OCI-LY3 (cell line): ENCODE measurements at regions not wholly inside any gene's neighbourhood (a gene's known extent, or its start where the extent isn't known, plus 50 kb on each side); places are given as distances from the start of the nearest gene placed in this dataset.

ENCODE experiments used
- H2AFZ ChIP-seq: fragments of 200-600, 300-600 bp; shearing (Covaris generic); 2 replicates; pipeline ENCODE4 v1.6.0; 2014; ENCODE audit warnings: antibody characterized with exemption, low read depth, low read length
- H3K27ac ChIP-seq: fragments of 200-600, 300-600 bp; sonication (generic); 2 replicates; pipeline ENCODE4 v1.5.1; 2014; ENCODE audit warnings: mild to moderate bottlenecking, low read length, moderate library complexity, mixed read lengths
- H3K27me3 ChIP-seq: fragments of 200-600, 300-600 bp; sonication (generic); 2 replicates; pipeline ENCODE4 v1.6.1; 2014; ENCODE audit warnings: low read depth, low read length, mixed read lengths
- H3K36me3 ChIP-seq: fragments of 200-600, 300-600 bp; sonication (generic); replicated peaks from 2 replicates; pipeline ENCODE3; 2014; ENCODE audit warnings: low read depth, low read length, mixed read lengths
- H3K4me1 ChIP-seq: fragments of 300-600, 200-600 bp; sonication (generic); 2 replicates; pipeline ENCODE4 v1.6.1; 2014; ENCODE audit warnings: low read length, mixed read lengths
- H3K4me2 ChIP-seq: fragments of 200-600, 300-600 bp; sonication (generic); 2 replicates; pipeline ENCODE4 v1.6.1; 2014; ENCODE audit warnings: low read length, mixed read lengths
- H3K4me3 ChIP-seq: fragments of 300-600, 200-600 bp; sonication (generic); 2 replicates; pipeline ENCODE4 v1.5.1; 2014; ENCODE audit warnings: antibody characterized with exemption, mild to moderate bottlenecking, low read length, moderate library complexity
- H3K79me2 ChIP-seq: fragments of 300-600, 200-600 bp; shearing (Covaris generic); 2 replicates; pipeline ENCODE4 v1.6.1; 2014; ENCODE audit warnings: mild to moderate bottlenecking, low read length, mixed read lengths
- H3K9ac ChIP-seq: fragments of 300-600, 200-600 bp; shearing (Covaris generic); 2 replicates; pipeline ENCODE4 v1.6.0; 2014; ENCODE audit warnings: mild to moderate bottlenecking, low read length, moderate library complexity
- H3K9me3 ChIP-seq: fragments of 200-600, 300-600 bp; shearing (Covaris generic); 2 replicates; pipeline ENCODE4 v1.6.1; 2014; ENCODE audit warnings: low read length, mixed read lengths; ENCODE audit not compliant: insufficient read depth
- H4K20me1 ChIP-seq: fragments of 200-600, 300-600 bp; sonication (generic); 2 replicates; pipeline ENCODE4 v1.6.1; 2016; ENCODE audit warnings: low read length, mixed read lengths; ENCODE audit not compliant: insufficient read depth
- CTCF ChIP-seq: fragments of 200-600, 300-600 bp; sonication (generic); IDR thresholded peaks from 2 replicates; pipeline ENCODE4 v1.5.1; 2014; ENCODE audit warnings: antibody characterized with exemption, low read length, low read depth
- EZH2phosphoT487 ChIP-seq: fragments of 200-600 bp; shearing (Covaris generic); IDR thresholded peaks from 2 replicates; pipeline ENCODE4 v1.6.1; 2018; ENCODE audit warnings: antibody characterized with exemption, mixed run types, low read depth

GRCh38 chr2:204199357-204199756 is 262.8 kb downstream of the ICOS start:
- Histone ChIP-seq H3K36me3 (no peaks in the 10 kb centered on the region), H3K4me3 (no peak overlapping the region), H3K27ac (no peak overlapping the region), H3K79me2 (no peaks in the 10 kb centered on the region), H3K9me3 (no peaks in the 10 kb centered on the region), H3K9ac (no peak overlapping the region), H3K27me3 (no peaks in the 10 kb centered on the region), H3K4me1 (peaks cover 18% of the 10 kb centered on the region), H2AFZ (no peak overlapping the region), H4K20me1 (no peaks in the 10 kb centered on the region), H3K4me2 (no peak overlapping the region)
- TF ChIP-seq CTCF (no peak), EZH2phosphoT487 (no peak)

- H3K27me3 ChIP-seq, result 0 out of 2 replicates have a peak, but pooled peaks cover 1% of the 10 kb centered on the region
- H3K9ac ChIP-seq, result no peak overlapping the region
- H3K27ac ChIP-seq, result no peak overlapping the region
- TF ChIP-seq EZH2phosphoT487 (no peak), CTCF (no peak)
- H3K9me3 ChIP-seq, result no peaks in the 10 kb centered on the region
- H4K20me1 ChIP-seq, result no peaks in the 10 kb centered on the region
- no peaks in the 10 kb centered on the region for H3K36me3 ChIP-seq
- H3K4me2 ChIP-seq, result no peak overlapping the region
- H3K79me2 ChIP-seq, result no peaks in the 10 kb centered on the region
- H3K4me1 ChIP-seq, result peaks cover 18% of the 10 kb centered on the region
- no peak overlapping the region for H2AFZ ChIP-seq
- no peak overlapping the region for H3K4me3 ChIP-seq
These were observed 264.9 kb downstream of the ICOS start for GRCh38 chr2:204201507-204201906.

- H3K79me2 ChIP-seq, result no peaks in the 10 kb centered on the region
- H3K27me3 ChIP-seq, result 0 out of 2 replicates have a peak, but pooled peaks cover 6% of the 10 kb centered on the region
These were observed 265.7 kb downstream of the ICOS start for GRCh38 chr2:204202253-204202652.

GRCh38 chr2:204203704-204204103 is 267.1 kb downstream of the ICOS start:
- H3K4me3 ChIP-seq, result no peak overlapping the region
- no peak for TF ChIP-seq CTCF
- no peak for TF ChIP-seq EZH2phosphoT487
- no peaks in the 10 kb centered on the region for H3K9me3 ChIP-seq
- no peaks in the 10 kb centered on the region for H3K36me3 ChIP-seq
- no peak overlapping the region for H2AFZ ChIP-seq
- H4K20me1 ChIP-seq, result no peaks in the 10 kb centered on the region
- H3K4me1 ChIP-seq, result peaks cover 18% of the 10 kb centered on the region
- H3K27me3 ChIP-seq, result 0 out of 2 replicates have a peak, but pooled peaks cover 6% of the 10 kb centered on the region
- H3K79me2 ChIP-seq, result no peaks in the 10 kb centered on the region
- H3K9ac ChIP-seq, result no peak overlapping the region
- no peak overlapping the region for H3K27ac ChIP-seq
- H3K4me2 ChIP-seq, result no peak overlapping the region

More at GRCh38 chr2:204202253-204202652, 265.7 kb downstream of the ICOS start:
- Histone ChIP-seq H3K9me3 (no peaks in the 10 kb centered on the region), H4K20me1 (no peaks in the 10 kb centered on the region), H3K9ac (no peak overlapping the region), H3K4me3 (no peak overlapping the region), H3K4me1 (peaks cover 18% of the 10 kb centered on the region), H3K36me3 (no peaks in the 10 kb centered on the region), H3K4me2 (no peak overlapping the region), H3K27ac (no peak overlapping the region), H2AFZ (no peak overlapping the region)
- TF ChIP-seq CTCF (no peak), EZH2phosphoT487 (no peak)
